GM21786 (cell line): ENCODE measurements at regions not wholly inside any gene's neighbourhood (a gene's known extent, or its start where the extent isn't known, plus 50 kb on each side); places are given as distances from the start of the nearest gene placed in this dataset.
"Not testable (repeated sequence)": the region's sequence is repeated elsewhere in the genome, so short reads cannot be mapped to it uniquely, and the experiment has no call there.

Experiments used
- ATAC-seq: cut with Tn5 transposase; IDR thresholded peaks from one replicate; pipeline ENCODE4 v1.9.1; 2021; ENCODE audit not compliant: unreplicated experiment

DNA sequence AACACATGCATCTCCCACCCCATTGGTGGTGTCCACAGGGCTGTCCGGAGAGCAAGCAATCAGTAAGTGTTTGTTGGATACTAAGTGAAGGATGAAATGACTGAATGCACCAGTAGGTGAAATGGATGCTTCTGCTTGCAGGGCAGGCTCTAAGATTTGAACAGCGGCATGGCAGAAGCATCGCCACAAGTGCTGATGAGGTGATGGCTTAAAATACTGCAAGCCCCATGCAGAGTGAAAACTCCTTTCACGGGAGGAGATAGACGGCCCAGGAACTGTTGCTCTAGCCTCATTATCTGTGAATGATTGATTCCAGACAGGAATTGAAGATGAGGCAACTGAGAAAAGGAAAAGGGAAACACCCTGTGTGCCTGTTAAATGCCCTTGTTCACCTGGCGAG, 158.9 kb downstream of the LY86 start:
- ATAC-seq, result no peak

DNA sequence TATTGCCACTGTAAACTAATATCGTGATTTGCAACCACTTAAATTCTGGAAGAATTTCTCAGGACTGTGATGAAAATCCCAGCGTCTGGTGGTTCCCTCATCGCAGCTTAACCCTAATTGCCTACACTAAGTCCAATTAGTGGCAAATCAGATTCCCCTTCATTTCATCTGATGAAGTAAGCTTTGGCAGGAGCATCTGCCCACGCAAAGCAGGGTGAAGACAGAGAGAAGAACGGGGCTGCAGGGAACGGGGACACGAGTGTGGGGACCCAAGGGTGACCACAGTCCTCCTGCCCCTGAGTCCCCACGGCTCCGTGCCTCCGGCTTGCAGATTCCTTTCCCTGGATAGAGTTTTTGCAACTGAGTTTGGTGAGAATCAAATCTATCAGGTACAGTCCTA, 159.5 kb downstream of the LY86 start:
- no peak for ATAC-seq

DNA sequence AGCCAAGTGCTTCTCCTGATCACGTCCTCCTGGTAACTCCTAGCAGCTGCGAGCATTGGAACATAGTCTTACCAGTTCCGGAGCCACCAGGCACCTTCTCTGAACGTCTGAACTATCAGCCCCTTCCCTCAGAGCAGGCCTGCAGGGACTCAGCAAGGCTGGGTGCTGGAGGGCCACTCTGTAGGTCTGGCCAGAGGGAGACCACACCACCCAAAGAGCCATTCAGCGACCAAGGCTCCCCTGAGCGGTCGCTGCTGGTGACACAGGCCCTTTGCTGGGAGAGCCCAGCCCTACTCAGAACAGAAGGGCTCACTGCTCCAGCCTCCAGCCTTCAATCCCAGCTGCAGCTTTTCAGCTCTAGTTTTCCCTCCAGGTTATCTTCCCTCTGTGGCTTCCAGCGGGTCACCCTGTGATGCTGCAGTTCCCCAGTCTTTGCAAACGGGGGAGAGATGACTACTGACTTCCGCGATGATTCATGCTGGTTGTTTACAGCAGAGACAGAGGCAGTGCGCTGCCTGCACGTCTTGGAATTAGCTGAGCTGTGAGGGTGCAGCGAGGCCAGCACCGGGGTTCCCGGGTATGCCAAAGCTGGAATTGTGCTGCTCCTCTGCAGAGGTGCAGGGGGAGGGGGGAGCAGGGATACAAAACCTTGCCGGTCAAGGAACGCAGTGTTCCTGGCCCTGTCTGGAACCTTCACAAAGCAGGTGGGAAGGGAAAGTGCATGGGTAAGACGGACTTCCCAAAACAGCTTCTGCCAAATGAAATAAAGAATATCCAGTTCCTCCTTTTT, 161.4 kb downstream of the LY86 start:
- ATAC-seq, result no peak

DNA sequence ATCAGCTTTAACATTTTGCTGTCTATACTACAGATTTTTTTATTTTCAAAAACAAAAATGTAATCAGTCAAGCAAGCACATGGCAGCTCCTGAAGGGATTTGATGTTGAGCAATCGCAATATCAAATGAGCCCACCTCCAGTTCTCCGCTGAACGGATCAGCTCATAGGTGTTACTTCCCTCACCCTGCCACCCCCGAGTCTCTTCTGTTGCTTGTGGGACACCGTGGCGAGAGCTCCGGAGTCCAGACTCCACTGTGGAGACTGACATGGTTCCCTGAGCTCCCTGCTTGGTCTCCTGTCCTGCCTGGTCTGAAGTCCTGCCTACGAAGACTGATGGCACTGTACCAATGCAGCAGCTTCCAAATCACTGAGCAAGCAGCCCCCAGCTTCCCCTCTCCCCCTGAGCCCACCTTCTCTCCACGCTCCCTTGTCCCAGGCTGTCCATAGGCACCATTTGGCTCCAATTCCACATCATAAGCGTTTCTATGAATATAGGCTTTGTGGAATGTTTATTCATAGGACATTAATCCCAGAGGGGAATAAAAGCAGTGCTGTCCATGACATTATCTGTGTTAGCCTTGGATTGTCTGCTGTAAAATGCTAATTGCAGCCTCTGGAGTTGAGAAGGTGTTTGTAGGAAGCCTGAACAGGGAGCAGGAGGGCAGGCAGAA, 162.2 kb downstream of the LY86 start:
- ATAC-seq, result no peak

DNA sequence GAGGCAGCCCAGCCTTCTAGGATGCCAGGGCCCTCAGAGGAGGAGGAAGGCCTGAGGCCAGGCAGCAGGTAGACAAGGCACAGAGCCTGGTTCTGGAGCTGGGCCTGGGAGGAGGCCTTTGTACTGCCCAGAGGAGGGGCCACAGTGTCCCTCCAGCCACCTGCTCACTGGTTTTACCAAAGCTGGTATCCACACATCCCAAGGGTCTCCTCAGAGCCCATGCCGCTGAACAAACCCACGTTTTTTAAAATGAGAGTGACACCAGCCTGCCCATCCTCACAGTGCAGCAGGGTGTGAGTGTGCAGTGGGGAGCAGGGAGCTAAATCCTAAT, 162.7 kb downstream of the LY86 start:
- no peak for ATAC-seq

DNA sequence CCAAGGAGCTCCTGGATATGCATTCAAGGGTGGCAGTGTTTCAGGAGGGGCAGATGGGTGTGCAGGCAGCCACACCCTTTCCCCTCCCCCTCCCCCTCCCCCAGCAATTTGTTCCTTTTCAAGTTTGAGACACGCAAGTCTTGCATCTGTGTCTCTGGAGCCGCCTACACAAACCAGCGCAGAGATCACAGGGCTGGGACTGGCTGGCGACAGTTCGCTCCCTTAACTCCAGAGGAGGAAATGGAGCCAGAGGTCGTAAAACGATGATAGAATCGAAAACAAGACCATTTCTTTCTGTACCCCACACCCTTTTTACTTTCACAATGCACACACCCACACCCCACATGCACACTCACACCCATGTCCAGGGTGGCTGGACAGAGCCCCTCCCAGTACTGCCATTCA, 163.1 kb downstream of the LY86 start:
- no peak for ATAC-seq

DNA sequence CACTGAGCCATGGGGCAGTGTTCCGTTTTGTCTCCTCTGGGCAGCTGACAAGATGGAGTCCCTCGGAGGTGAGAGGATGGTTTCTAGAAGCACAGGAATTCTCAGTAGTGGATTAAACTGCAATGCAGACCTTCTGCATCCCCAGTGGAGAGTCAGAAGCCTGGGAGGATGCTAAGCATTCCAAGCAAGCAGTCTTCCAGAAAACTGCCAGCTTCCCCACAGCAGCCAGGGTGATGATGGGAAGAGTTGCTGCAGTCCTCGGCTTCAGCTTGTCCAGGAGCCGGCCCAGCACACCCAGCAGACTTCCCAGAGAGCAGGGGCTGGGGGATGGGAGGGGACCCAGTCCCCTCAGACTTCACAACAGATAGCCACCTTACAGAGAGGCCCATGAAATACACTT, 163.6 kb downstream of the LY86 start:
- ATAC-seq, result no peak

DNA sequence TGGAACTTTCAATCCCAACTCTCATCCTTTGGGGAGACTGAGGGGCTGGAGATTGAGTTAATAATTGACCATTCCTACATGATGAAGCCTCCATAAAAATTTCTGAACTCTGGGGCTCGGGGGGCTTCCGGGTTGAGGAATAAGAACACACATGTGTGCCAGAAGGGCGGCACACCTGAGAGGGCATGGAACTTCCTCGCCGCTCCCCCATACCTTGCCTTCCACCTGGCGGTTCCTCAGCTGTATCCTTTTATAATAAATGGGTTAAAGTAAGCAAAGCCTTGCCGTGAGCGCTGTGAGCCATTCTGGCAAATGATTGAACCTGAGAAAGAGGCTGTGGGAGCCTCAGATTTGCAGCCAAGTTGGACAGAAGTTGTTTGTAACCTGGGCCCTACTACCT, 164.8 kb downstream of the LY86 start:
- ATAC-seq, result no peak

DNA sequence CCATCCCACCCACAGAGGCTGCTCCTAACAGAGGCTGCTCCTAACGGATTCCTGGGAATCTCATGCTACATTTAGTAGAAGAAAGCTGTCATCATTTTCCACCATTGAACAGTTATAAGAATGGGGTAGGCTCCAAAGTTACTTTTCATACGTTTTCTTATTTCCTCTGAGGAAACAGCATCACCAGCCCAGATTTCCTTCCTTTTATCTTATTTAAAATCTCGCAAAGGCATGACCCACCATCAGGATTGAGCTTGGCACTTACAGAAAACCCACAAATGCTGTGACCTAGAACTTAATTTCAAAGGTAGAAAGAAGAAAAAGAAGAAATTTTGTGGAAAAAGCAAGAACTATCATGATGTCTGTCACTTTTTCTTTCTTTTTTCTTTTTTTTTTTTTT, 168.0 kb downstream of the LY86 start:
- no peak for ATAC-seq

DNA sequence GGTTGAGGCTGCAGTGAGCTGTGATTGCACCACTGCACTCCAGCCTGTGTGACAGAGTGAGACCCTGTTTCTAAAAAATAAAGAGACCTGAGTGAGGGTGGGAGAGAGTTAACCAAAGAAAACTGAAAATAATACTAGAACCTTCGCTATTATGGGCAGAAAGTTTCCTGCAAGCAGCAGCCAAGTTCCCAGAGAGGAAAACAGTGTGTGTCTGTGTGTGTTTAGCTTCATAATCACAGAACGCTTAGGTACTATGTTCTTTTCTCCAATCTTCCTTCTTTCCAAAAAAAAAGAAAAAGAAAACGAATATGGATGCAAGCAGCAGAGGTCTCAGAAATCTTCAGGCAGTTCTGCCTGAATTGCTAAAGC, 170.0 kb downstream of the LY86 start:
- no peak for ATAC-seq

DNA sequence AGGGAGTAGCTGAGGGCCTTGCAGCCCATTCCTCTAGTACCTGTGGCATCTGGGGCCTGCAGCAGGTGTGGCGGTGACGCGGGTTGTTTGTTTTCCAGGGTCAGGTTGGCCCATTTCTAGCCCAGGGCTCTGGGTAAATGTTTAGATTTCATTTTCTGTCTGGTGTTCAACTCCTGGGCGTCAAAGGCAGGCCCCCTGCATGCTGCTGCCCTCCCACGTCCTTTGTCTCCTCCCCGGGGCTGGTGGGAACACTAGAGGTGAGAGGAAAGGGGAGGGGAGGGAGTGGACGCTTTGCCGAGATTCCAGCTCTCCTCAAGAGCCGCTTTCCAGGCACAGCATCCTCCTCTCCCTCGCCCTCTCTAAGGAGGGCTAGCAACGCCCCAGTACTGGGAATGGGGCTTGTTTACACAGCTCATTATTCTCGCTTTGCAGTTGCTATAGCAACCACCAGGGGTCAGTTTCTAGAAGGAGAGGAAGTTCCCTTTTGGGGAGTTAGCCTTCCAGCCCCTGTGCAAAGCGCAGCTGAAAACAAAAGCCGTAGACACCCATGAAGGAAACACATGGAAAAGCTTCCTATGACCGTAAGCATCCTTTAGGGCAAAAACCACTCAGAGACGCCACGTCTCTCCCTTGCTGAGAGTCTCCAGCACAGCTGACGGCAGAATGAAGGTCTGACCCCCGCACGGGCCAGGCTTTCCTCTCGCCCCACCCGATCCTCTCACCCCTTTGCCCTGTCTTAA, 170.6 kb downstream of the LY86 start:
- peak; percentile 75 for ATAC-seq

DNA sequence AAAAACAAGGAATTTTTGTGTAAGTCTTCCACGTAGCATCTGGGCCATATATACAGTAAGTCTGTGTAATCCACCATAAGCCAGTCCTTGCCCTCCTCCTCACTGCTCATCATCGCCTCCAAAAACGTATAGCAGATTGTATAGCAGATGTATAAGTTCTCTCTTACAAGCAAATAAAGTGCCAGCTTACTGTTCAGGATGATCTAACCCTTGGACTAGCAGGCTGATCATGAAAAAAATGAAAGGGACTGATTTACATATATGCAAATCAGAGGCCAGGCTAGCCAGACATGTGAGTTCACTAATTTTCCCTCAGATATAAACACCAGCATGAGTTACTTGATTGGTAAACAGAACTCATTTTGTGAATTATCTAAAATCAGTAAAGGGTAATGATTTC, 171.5 kb downstream of the LY86 start:
- ATAC-seq, result no peak

DNA sequence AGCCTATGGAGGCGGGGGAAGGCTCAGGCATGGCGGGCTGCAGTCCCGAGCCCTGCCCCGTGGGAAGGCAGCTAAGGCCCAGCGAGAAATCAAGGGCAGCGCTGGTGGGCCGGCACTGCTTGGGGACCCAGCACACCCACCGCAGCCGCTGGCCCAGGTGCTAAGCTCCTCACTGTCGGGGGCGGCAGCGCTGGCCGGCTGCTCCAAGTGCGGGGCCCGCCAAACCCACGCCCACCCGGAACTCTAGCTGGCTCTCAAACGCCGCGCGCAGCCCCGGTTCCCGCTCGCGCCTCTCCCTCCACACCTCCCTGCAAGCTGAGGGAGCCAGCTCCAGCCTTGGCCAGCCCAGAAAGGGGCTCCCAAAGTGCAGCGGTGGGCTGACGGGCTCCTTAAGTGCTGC, 174.0 kb downstream of the LY86 start:
- not testable (repeated sequence) for ATAC-seq

DNA sequence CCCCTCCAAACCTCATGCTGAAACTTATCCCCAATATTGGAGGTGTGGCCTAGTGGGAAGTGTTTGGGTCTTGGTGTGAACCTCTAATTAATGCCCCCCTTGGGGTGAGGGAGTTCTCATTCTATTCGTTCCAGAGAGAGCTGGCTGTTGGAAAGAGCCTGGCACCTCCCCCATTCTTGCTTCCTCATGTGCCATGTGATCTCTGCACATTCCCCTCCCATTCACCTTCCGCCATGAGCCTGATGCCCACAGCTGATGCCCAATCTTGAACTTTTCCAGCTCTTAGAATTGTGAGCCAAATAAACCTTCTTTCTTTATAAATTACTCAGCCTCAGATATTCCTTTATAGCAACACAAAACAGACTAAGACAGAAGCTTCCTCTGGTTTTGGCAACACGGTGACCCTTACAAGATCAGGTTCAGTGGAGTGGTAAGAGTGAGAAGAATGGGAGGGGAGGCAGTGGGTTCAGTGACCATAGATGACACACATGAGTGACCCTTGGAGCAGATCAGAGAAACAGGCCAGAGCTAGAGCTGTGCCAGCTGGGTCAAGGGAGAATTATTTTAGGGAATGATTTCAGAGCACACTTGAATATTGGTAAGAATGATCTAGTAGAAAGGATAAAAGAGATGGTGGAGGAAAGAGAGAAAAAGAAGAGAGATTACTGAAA, 176.4 kb downstream of the LY86 start:
- no peak for ATAC-seq

DNA sequence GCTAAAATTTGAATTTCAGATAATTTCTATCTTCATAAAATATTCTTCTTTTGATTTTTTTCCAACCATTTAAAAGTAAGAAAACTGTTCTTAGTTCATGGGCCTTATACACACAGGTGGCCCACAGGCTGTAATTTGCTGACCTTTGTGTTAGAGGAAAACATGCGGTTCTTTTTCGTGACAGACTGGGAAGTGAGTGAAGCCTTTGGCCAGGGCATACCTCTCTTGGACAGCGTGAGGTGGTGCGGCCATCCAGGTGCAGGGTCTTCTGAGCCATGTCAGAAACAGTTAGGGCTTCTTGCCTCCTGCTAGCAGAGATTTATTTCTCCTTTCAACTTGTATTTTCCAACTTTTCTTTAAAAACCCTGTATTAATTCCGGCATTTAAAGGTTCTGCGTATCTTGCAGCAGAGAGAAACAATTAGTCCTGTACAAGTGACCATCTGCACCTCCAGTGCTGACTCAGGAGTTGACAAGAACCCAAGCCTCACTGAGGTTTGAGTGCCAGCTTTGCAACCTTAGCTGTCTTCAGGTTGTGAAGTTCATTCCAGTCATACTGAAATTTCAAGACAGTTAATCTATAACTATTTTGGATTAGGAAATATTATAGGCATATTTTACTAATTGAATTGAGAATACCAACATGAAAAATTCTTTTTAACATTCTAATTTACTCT, 177.8 kb downstream of the LY86 start:
- no peak for ATAC-seq

DNA sequence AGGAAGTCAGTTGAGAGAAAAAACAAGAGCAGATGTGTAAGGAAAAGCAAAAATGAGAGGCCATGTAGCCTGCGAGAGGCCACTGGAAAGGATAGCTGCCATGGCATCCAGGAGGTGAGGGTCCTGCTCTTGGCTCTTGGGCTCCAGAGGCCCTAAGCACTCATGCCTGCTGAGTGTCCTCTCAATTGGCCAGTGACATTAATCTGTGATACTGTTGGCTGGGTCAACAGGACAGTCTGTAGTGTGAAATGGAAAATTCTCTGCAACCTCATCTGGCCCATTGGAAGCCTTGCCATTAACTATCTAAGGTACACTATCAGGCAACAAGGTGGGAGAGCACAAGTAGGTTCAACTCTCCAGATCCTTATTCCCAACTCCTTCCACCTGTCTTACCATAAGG, 180.9 kb downstream of the LY86 start:
- no peak for ATAC-seq

DNA sequence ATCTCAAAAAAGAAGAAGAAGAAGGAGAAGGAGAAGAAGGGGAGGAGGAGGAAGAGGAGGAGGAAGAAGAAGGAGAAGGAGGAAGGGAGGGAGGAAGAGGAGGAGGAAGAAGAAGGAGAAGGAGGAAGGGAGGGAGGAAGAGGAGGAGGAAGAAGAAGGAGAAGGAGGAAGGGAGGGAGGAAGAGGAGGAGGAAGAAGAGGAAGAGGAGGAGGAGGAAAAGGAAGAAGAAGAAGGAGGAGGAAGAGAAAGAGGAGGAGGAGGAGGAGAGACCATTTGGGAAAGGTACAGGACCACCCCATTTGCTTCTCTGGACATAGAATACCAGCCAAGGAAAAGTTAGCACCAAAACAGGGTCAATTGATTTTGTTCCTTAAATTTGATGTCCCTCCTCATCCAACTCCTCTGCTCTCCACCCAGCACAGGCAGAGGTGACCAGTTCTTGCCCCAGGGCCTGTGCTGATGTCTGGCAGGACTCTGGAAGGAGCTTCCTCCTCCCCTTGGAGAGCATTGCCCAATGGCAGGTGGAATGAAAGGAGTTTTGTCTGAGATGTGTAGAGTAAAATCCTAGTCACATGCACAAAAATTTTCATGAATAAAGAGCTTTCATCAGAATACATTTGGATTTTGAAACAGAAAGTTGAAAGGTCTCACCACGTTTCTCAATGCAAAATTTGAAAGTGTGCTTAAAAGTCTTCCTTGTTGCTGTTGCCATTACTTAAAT, 182.9 kb downstream of the LY86 start:
- no peak for ATAC-seq

DNA sequence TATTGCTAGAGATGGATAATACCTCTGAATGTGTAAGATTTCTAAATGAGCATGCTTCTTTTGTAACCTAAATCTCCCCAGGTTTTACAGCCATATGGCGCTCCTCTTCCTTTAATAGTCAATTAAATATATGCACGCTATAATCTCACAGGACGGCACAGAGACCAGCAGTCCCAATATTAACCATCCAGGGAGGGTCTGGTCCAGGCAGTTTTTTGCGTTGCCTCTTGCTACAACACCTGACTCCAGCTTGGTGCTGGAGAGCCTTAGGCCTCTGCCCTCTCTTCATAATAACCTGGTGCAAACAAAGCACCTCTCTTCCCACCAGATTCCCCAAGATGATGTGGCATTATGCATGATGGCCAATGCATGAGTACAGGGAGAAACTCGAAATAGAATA, 183.4 kb downstream of the LY86 start:
- ATAC-seq, result no peak

DNA sequence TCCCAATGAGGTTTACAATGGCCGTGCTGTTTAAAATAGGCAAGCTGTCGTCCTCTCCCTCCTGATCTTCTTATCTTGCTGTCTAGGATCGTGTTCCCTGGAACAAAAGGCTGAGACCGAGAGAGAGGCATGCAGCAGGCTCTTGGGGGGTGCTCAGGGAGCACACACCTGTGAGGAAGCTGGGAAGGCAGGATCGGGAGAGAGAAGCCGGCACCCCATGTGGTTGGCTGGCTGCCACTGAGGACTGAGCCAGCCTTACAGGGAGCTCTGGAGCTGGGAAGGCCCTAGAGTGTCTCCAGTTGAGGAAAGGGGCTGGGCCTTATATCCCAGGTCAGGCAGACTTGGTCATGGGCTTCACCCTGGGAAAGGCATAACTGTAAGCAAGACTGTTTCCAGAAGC, 184.2 kb downstream of the LY86 start:
- no peak for ATAC-seq

DNA sequence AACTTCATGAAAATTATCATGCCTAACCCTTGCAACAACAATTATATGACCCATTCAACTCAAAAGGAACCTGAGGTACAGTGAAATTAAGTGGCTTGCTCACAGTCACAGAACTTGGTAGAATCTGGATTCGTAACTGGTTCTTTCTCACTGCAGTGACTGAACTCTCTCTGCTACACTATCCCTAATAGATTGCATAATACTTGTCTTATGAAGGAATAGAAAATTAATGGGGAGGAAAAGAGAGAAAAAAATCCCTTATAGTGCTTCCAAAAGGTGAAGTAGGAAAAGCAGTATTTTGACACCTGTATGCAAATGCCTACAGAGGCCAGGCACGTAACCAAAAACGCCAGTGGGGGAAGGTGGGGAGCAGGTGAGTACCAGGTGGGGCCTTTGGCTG, 186.6 kb downstream of the LY86 start:
- ATAC-seq, result no peak

DNA sequence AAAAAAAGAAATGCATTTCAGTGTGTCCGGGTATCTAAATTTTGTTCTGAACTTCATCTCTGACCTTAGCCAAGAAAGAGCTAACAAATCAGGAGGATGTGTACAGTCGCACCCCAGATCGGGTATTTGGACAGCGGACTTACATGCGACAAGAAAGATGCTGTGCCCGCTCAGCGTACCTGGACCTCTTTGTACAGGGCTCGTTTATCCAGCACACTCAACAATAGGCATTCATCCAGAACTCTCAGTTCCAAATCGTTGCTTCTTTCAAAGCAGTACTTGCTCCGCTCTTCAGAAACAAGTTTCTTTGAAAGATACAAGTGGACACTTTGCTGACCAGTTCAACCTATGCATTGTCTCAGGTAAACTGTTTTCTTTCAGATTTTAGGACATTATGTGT, 191.7 kb downstream of the LY86 start:
- ATAC-seq, result no peak
